ENCODE measurements at regions not wholly inside any gene's neighbourhood (a gene's known extent, or its start where the extent isn't known, plus 50 kb on each side); places are given as distances from the start of the nearest gene placed in this dataset.

GRCh38 chr11:116478669-116479668, 293.8 kb downstream of the BUD13 start:
- no peak for DNase-seq (ENCODE audit: low spot score)
- WGBS: 67% methylated on average over 7 of the region's 7 CpGs
- Histone ChIP-seq H3K4me1 (ENCODE audit: control insufficient read depth in 4 of 4, insufficient read depth in 4 of 4, low read length in 3 of 4) (no peaks in the 10 kb centered on the region), H3K9ac (ENCODE audit: low read depth in 1 of 2, low read length in 2 of 2) (no peak overlapping the region), H3K4me3 (ENCODE audit: low read depth in 1 of 3, low read length in 3 of 3) (no peak overlapping the region), H3K36me3 (ENCODE audit: control insufficient read depth in 4 of 4, insufficient read depth in 3 of 4, low read depth in 1 of 4, low read length in 3 of 4) (no peaks in the 10 kb centered on the region), H3K27me3 (ENCODE audit: control insufficient read depth in 4 of 4, insufficient read depth in 4 of 4, low read length in 3 of 4) (no peaks in the 10 kb centered on the region), H3K27ac (ENCODE audit: low read depth in 1 of 2, low read length in 2 of 2) (no peak overlapping the region), H3K9me3 (ENCODE audit: control insufficient read depth in 4 of 4, low read length in 3 of 4) (no peaks in the 10 kb centered on the region)
- TF ChIP-seq, protein P1, sequence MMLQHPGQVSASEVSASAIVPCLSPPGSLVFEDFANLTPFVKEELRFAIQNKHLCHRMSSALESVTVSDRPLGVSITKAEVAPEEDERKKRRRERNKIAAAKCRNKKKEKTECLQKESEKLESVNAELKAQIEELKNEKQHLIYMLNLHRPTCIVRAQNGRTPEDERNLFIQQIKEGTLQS (IDR thresholded peaks at IDR 0.05): no peak
- TF ChIP-seq EGR1 (IDR thresholded peaks at IDR 0.05; ENCODE audit: low read depth in 2 of 2): no peak
- TF ChIP-seq FOXA1 (IDR thresholded peaks at IDR 0.05): no peak
- no peak for TF ChIP-seq RXRA (IDR thresholded peaks at IDR 0.05)
- TF ChIP-seq REST (IDR thresholded peaks at IDR 0.05): no peak
- no peak for TF ChIP-seq GABPA (IDR thresholded peaks at IDR 0.05 in 1 of 2, conservative IDR thresholded peaks at IDR 0.05 in 1 of 2)
- TF ChIP-seq ZBTB33 (IDR thresholded peaks at IDR 0.05): no peak
- no peak for TF ChIP-seq SP1 (IDR thresholded peaks at IDR 0.05)
- TF ChIP-seq NR2F2 (IDR thresholded peaks at IDR 0.05): no peak
- TF ChIP-seq TAF1 (conservative IDR thresholded peaks at IDR 0.05): no peak
- TF ChIP-seq HNF4A (conservative IDR thresholded peaks at IDR 0.05): no peak

DNA sequence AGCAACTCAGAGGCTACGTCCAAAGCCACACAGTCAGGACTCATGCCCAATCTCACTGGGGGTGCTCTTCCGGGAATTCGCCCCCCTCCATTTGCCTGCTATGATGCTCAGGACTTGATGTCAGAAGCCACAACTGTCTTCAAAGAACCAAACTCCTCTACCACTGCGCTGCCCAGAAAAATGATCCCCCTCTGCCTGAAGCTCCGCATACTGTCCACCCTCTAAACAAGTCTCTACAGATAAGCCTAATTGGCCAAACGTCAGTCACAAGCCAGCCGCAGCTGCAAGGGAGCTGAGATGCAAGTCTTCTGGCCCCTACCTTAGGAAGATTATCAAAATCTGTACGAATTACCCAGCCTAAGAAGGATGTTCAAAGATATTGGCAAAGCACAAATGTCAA, 294.6 kb downstream of the BUD13 start:
- H3K27ac ChIP-seq (ENCODE audit: low read depth in 1 of 2, low read length in 2 of 2): no peak overlapping the region
- no peak overlapping the region for H3K4me3 ChIP-seq (ENCODE audit: low read depth in 1 of 3, low read length in 3 of 3)
- H3K36me3 ChIP-seq (ENCODE audit: control insufficient read depth in 4 of 4, insufficient read depth in 3 of 4, low read depth in 1 of 4, low read length in 3 of 4): no peaks in the 10 kb centered on the region
- 70% methylated on average over 8 of the region's 8 CpGs for WGBS
- DNase-seq (ENCODE audit: low spot score): no peak
- H3K4me1 ChIP-seq (ENCODE audit: control insufficient read depth in 4 of 4, insufficient read depth in 4 of 4, low read length in 3 of 4): no peaks in the 10 kb centered on the region
- no peak overlapping the region for H3K9ac ChIP-seq (ENCODE audit: low read depth in 1 of 2, low read length in 2 of 2)
- TF ChIP-seq TAF1 (conservative IDR thresholded peaks at IDR 0.05) (no peak), GABPA (IDR thresholded peaks at IDR 0.05 in 1 of 2, conservative IDR thresholded peaks at IDR 0.05 in 1 of 2) (no peak), MAX (IDR thresholded peaks at IDR 0.05) (no peak), JUND (IDR thresholded peaks at IDR 0.05) (no peak), ZBTB33 (IDR thresholded peaks at IDR 0.05) (no peak), FOXA1 (IDR thresholded peaks at IDR 0.05) (no peak)
- no peaks in the 10 kb centered on the region for H3K27me3 ChIP-seq (ENCODE audit: control insufficient read depth in 4 of 4, insufficient read depth in 4 of 4, low read length in 3 of 4)
- no peaks in the 10 kb centered on the region for H3K9me3 ChIP-seq (ENCODE audit: control insufficient read depth in 4 of 4, low read length in 3 of 4)
